ENCODE measurements at regions not wholly inside any gene's neighbourhood (a gene's known extent, or its start where the extent isn't known, plus 50 kb on each side); places are given as distances from the start of the nearest gene placed in this dataset.

DNA sequence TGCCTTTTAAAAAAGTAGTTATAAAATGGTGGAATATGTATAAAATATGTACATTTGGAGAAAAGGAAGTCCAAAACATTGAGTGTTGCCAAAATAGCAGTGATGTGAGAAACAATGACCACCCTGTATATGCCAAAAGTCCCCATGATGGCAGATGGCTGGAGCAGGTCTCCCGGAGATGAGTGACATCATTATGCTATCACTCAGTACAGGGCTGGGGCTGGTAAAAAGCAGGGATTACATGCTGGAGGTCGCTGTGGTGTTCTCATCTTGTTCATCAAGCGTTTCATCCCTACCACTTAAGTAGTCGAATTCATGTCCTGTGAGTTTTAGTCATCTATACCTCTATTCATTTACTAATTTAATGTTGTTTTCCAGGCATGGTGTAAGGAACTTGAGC is 315.3 kb upstream of the SLC35B3 start:
- Histone ChIP-seq H2BK5ac (ENCODE audit: insufficient read length, low read length) (no peak overlapping the region), H3K4me2 (ENCODE audit: insufficient read depth, insufficient read length, low read length) (no peak overlapping the region), H3K79me2 (ENCODE audit: insufficient read depth, low read length) (no peaks in the 10 kb centered on the region), H3K4ac (ENCODE audit: low read depth, low read length) (no peak overlapping the region), H2AFZ (ENCODE audit: low read length) (no peak overlapping the region), H4K20me1 (ENCODE audit: control insufficient read depth, insufficient read depth, insufficient read length) (no peaks in the 10 kb centered on the region), H2BK12ac (ENCODE audit: insufficient read length, low read depth, low read length) (no peak overlapping the region), H2BK20ac (ENCODE audit: low read depth, low read length, poor library complexity, severe bottlenecking) (no peak overlapping the region), H4K91ac (ENCODE audit: insufficient read length, low read depth, low read length) (no peak overlapping the region), H2AK5ac (ENCODE audit: insufficient read length, low read length) (no peak overlapping the region), H3K79me1 (ENCODE audit: insufficient read depth, low read depth, low read length, poor library complexity, severe bottlenecking) (no peaks in the 10 kb centered on the region), H3K56ac (ENCODE audit: insufficient read length, low read depth, low read length) (no peak overlapping the region), H2BK120ac (ENCODE audit: low read depth, low read length, poor library complexity, severe bottlenecking) (no peak overlapping the region), H4K8ac (replicated peaks; ENCODE audit: insufficient read length, low read depth, low read length) (no peak overlapping the region), H2BK15ac (ENCODE audit: low read depth, low read length) (no peak overlapping the region), H3K23ac (ENCODE audit: insufficient read length, low read depth, low read length) (no peak overlapping the region), H3K23me2 (ENCODE audit: insufficient read length, low read depth, low read length, poor library complexity, severe bottlenecking) (no peaks in the 10 kb centered on the region), H3K27me3 (ENCODE audit: insufficient read depth, low read length) (no peaks in the 10 kb centered on the region), H3K27ac (ENCODE audit: insufficient read length, low read depth, low read length) (no peak overlapping the region), H3K14ac (ENCODE audit: insufficient read depth, low read length) (no peak overlapping the region), H3K9ac (ENCODE audit: extremely low read depth, insufficient read length, low read length) (no peak overlapping the region), H3T11ph (ENCODE audit: low read length) (no peak overlapping the region), H3K4me1 (ENCODE audit: insufficient read depth, low read length) (no peaks in the 10 kb centered on the region), H3K9me3 (ENCODE audit: control insufficient read depth, low read depth, low read length) (no peaks in the 10 kb centered on the region), H4K5ac (ENCODE audit: insufficient read length, low read depth, low read length) (no peak overlapping the region), H3K18ac (ENCODE audit: insufficient read length, low read depth, low read length) (no peak overlapping the region)
- DNase-seq, result no peak
- no peaks in the 10 kb centered on the region for H3K9me3 Mint-ChIP-seq
- H3K27ac Mint-ChIP-seq, result no peak overlapping the region
- no CpG with 5 or more reads among the region's 4 CpGs for WGBS (ENCODE audit: extremely low coverage, insufficient read length, low lambda C conversion rate)
- no peak overlapping the region for H3K4me3 Mint-ChIP-seq
- no peaks in the 10 kb centered on the region for H3K4me1 Mint-ChIP-seq
- TF ChIP-seq, protein P1, sequence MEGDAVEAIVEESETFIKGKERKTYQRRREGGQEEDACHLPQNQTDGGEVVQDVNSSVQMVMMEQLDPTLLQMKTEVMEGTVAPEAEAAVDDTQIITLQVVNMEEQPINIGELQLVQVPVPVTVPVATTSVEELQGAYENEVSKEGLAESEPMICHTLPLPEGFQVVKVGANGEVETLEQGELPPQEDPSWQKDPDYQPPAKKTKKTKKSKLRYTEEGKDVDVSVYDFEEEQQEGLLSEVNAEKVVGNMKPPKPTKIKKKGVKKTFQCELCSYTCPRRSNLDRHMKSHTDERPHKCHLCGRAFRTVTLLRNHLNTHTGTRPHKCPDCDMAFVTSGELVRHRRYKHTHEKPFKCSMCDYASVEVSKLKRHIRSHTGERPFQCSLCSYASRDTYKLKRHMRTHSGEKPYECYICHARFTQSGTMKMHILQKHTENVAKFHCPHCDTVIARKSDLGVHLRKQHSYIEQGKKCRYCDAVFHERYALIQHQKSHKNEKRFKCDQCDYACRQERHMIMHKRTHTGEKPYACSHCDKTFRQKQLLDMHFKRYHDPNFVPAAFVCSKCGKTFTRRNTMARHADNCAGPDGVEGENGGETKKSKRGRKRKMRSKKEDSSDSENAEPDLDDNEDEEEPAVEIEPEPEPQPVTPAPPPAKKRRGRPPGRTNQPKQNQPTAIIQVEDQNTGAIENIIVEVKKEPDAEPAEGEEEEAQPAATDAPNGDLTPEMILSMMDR (conservative IDR thresholded peaks at IDR 0.05), result no peak
- H3K36me3 Mint-ChIP-seq (ENCODE audit: insufficient read depth in 1 of 3, low read depth in 3 of 3), result no peaks in the 10 kb centered on the region
- H3K27me3 Mint-ChIP-seq (ENCODE audit: low read depth), result no peaks in the 10 kb centered on the region

All from H9 (cell line).